DMS79 (cell line): ENCODE measurements at regions not wholly inside any gene's neighbourhood (a gene's known extent, or its start where the extent isn't known, plus 50 kb on each side); places are given as distances from the start of the nearest gene placed in this dataset.
"Not testable (repeated sequence)": the region's sequence is repeated elsewhere in the genome, so short reads cannot be mapped to it uniquely, and the experiment has no call there.

Source experiments
- DNase-seq: peaks from one replicate; lab custom pipeline; 2025; lab: John Stamatoyannopoulos, UW

GRCh38 chr1:2851918-2852317 is 50.4 kb upstream of the TTC34 start:
- not testable (repeated sequence) for DNase-seq

GRCh38 chr1:2853711-2854110 is 52.2 kb upstream of the TTC34 start:
- DNase-seq, result no peak

GRCh38 chr1:2854151-2854550 is 52.7 kb upstream of the TTC34 start:
- DNase-seq, result no peak

GRCh38 chr1:2854611-2855010 is 53.1 kb upstream of the TTC34 start:
- DNase-seq, result no peak

- DNase-seq, result no peak
Observed at GRCh38 chr1:2855206-2856065, 53.9 kb upstream of the TTC34 start.

GRCh38 chr1:2856066-2856390 is 54.5 kb upstream of the TTC34 start:
- no peak for DNase-seq

- no peak for DNase-seq
Observed at GRCh38 chr1:2856676-2857375, 55.3 kb upstream of the TTC34 start.

- no peak for DNase-seq
Observed at GRCh38 chr1:2857521-2857920, 56.0 kb upstream of the TTC34 start.

- no peak for DNase-seq
Observed at GRCh38 chr1:2858676-2859075, 57.2 kb upstream of the TTC34 start.

GRCh38 chr1:2859219-2859880 is 57.9 kb upstream of the TTC34 start:
- DNase-seq, result no peak

GRCh38 chr1:2859881-2860430 is 58.5 kb upstream of the TTC34 start:
- no peak for DNase-seq

- DNase-seq, result no peak
Observed at GRCh38 chr1:2860476-2861142, 59.1 kb upstream of the TTC34 start.

GRCh38 chr1:2861143-2861987 is 59.9 kb upstream of the TTC34 start:
- DNase-seq, result no peak

- DNase-seq, result no peak
Observed at GRCh38 chr1:2861988-2862813, 60.7 kb upstream of the TTC34 start.

- DNase-seq, result no peak
Observed at GRCh38 chr1:2862814-2863647, 61.5 kb upstream of the TTC34 start.

GRCh38 chr1:2863648-2863963 is 62.1 kb upstream of the TTC34 start:
- no peak for DNase-seq

GRCh38 chr1:2864203-2864905 is 62.9 kb upstream of the TTC34 start:
- no peak for DNase-seq

- no peak for DNase-seq
Observed at GRCh38 chr1:2865000-2865399, 63.5 kb upstream of the TTC34 start.
